K562 (cell line): ENCODE measurements at regions not wholly inside any gene's neighbourhood (a gene's known extent, or its start where the extent isn't known, plus 50 kb on each side); places are given as distances from the start of the nearest gene placed in this dataset.

Source experiments
- ATAC-seq: fragments of 200-7000 bp; cut with Tn5 transposase; 3 replicates; pipeline ENCODE4 v1.9.1; 2020; ENCODE audit warnings: moderate library complexity
- BruUV-seq: library from RNA; stranded (reverse); fragments of 400-500 nt; replicated peaks from 2 replicates; lab custom pipeline; 2021; lab: Mats Ljungman, UMichigan
- CTCF ChIA-PET: fragments of 300-600 bp; formaldehyde crosslinking; extraction: SDS; loops from one replicate; lab custom pipeline; 2021; ENCODE audit warnings: low intra/inter-chr PET ratio; lab: Yijun Ruan, JAX
- POLR2A ChIA-PET: fragments of 300-600, 350-650 bp; sonication (Branson Sonifier 250); formaldehyde crosslinking; extraction: SDS; loops from one replicate; lab custom pipeline; 2021; ENCODE audit warnings: antibody characterized with exemption, inconsistent platforms; lab: Yijun Ruan, JAX
- DNase-seq, 4 experiments: peaks; one replicate each; pipeline versions ENCODE4 v3.0.0 to v3.0.0-alpha.2; 2011 to 2018; ENCODE audit warnings: low spot score in 3 of 4, mixed read lengths in 3 of 4; ENCODE audit errors: extremely low read depth in 1 of 4
- FAIRE-seq: peaks from 2 replicates; lab custom pipeline; 2011; peaks lifted over from hg19 to GRCh38; lab: Jason Lieb, UNC
- H2AFZ ChIP-seq: 2 replicates; pipeline ENCODE4 v1.6.0; 2011; ENCODE audit warnings: low read depth, low read length, control low read depth, inconsistent platforms
- H3K27ac ChIP-seq: fragments of 200-600 bp; 3 replicates; pipeline ENCODE4 v1.8.0; 2011; ENCODE audit warnings: low read depth, mild to moderate bottlenecking, control low read depth, inconsistent platforms, low read length, moderate library complexity, mixed read lengths; ENCODE audit errors: extremely low read depth
- H3K27me3 ChIP-seq, 2 experiments: fragments of 300-600 bp in 1 of 2; 2 replicates in 1 of 2; 3 replicates in 1 of 2; pipeline versions ENCODE4 v1.6.0 to v1.8.0; 2011; ENCODE audit warnings: inconsistent platforms in 2 of 2, low read length in 2 of 2, mild to moderate bottlenecking in 1 of 2, mixed read lengths in 1 of 2, moderate library complexity in 1 of 2; ENCODE audit not compliant: control insufficient read depth in 2 of 2, insufficient read depth in 2 of 2
- H3K36me3 ChIP-seq: fragments of 300-600 bp; 3 replicates; pipeline ENCODE4 v1.8.0; 2011; ENCODE audit warnings: mild to moderate bottlenecking, low read length, inconsistent platforms; ENCODE audit not compliant: control insufficient read depth, insufficient read depth
- H3K4me1 ChIP-seq, 2 experiments: fragments of 200-600 bp in 1 of 2; replicated peaks in 1 of 2; 2 replicates in 1 of 2; 3 replicates in 1 of 2; pipeline versions ENCODE4 v1.5.1 to v1.8.0; 2011; ENCODE audit warnings: inconsistent platforms in 2 of 2, low read length in 2 of 2, mild to moderate bottlenecking in 1 of 2, mixed read lengths in 1 of 2, moderate library complexity in 1 of 2; ENCODE audit not compliant: control insufficient read depth in 2 of 2, insufficient read depth in 2 of 2
- H3K4me2 ChIP-seq: 2 replicates; pipeline ENCODE4 v1.6.1; 2011; ENCODE audit warnings: low read length, control low read depth, inconsistent platforms, mixed read lengths; ENCODE audit not compliant: insufficient read depth
- H3K4me3 ChIP-seq: fragments of 200-600 bp; sonication (generic), shearing (Covaris generic); 2 replicates; pipeline ENCODE4 v1.5.1; 2016; ENCODE audit warnings: control low read depth, inconsistent platforms
- H3K79me2 ChIP-seq: fragments of 200-600 bp; 3 replicates; pipeline ENCODE4 v1.8.0; 2011; ENCODE audit warnings: low read length, inconsistent platforms; ENCODE audit not compliant: control insufficient read depth, insufficient read depth
- H3K9ac ChIP-seq, 2 experiments: 2 replicates each; pipeline versions ENCODE4 v1.6.0 to v1.6.1; 2011; ENCODE audit warnings: low read depth in 2 of 2, low read length in 2 of 2, control low read depth in 1 of 2, inconsistent platforms in 1 of 2, mild to moderate bottlenecking in 1 of 2, mixed read lengths in 1 of 2; ENCODE audit not compliant: insufficient read depth in 1 of 2
- H3K9me1 ChIP-seq: one replicate; pipeline ENCODE4 v1.6.0; 2011; ENCODE audit warnings: inconsistent platforms, mild to moderate bottlenecking, low read length, moderate library complexity; ENCODE audit not compliant: control insufficient read depth, insufficient read depth
- H3K9me3 ChIP-seq: replicated peaks from 2 replicates; pipeline ENCODE4 v1.5.1; 2011; ENCODE audit warnings: low read depth, low read length, inconsistent platforms; ENCODE audit not compliant: control insufficient read depth, insufficient read depth
- H4K20me1 ChIP-seq: replicated peaks from 2 replicates; pipeline ENCODE4 v1.6.1; 2011; ENCODE audit warnings: low read length, inconsistent platforms, mixed read lengths; ENCODE audit not compliant: control insufficient read depth, insufficient read depth
- HSF4 ChIP-seq: fragments of 250-450 bp; sonication (Bioruptor Pico); IDR thresholded peaks from 2 replicates; pipeline ENCODE4 v2.1.2; 2022; ENCODE audit warnings: mild to moderate bottlenecking, moderate library complexity, borderline replicate concordance
- KLF13 ChIP-seq: fragments of 450-650 bp; IDR thresholded peaks from 2 replicates; pipeline ENCODE4 v1.6.1; 2016; ENCODE audit warnings: missing genetic modification characterization, low read depth, mild to moderate bottlenecking, missing compliant biosample characterization, moderate library complexity, borderline replicate concordance
- POLR2G ChIP-seq: fragments of 200-400 bp; formaldehyde crosslinking; IDR thresholded peaks from 2 replicates; pipeline ENCODE4 v1.6.1; 2017; ENCODE audit warnings: low read depth, mild to moderate bottlenecking, antibody characterized with exemption, low read length, moderate library complexity
- ZNF239 ChIP-seq: fragments of 250-450 bp; sonication (Bioruptor Pico); IDR thresholded peaks from 2 replicates; pipeline ENCODE4 v1.4.0; 2020; ENCODE audit warnings: mild to moderate bottlenecking
- ZNF436 ChIP-seq: fragments of 250-450, 450-650 bp; sonication (Bioruptor Pico); formaldehyde crosslinking; IDR thresholded peaks from 2 replicates; pipeline ENCODE4 v1.7.0; 2020; ENCODE audit warnings: mild to moderate bottlenecking
- ZNF79 ChIP-seq: fragments of 250-450 bp; sonication (Bioruptor Pico); IDR thresholded peaks from 2 replicates; pipeline ENCODE4 v1.4.0; 2020; ENCODE audit warnings: low read depth, mild to moderate bottlenecking, moderate library complexity
- WGBS: fragments of 100-300 bp; shearing (Covaris generic); methylation state at CpG from one replicate; pipeline ENCODE4 v1.1.6; 2016; ENCODE audit warnings: low coverage, mixed read lengths; ENCODE audit not compliant: insufficient coverage; ENCODE audit errors: missing lambda C conversion rate; 5-methylcytosine and 5-hydroxymethylcytosine counted together
- in situ Hi-C: fragments of 300-500 bp; cut with MboI; formaldehyde crosslinking; loops from 4 replicates; pipeline ENCODE4 v1.15.0; 2018; ENCODE audit warnings: inconsistent platforms, mixed read lengths
- intact Hi-C: fragments of 100-400 bp; cut with micrococcal nuclease; formaldehyde crosslinking; loops from 2 replicates; pipeline ENCODE4 v1.14.2; 2022
- TF ChIP-seq, protein P1 (sequence below), 2 experiments: IDR thresholded peaks; 2 replicates each; pipeline ENCODE4 v1.6.1; 2011; ENCODE audit warnings: borderline replicate concordance in 1 of 2, control low read depth in 1 of 2, low read depth in 1 of 2, low read length in 1 of 2, mild to moderate bottlenecking in 1 of 2, mixed read lengths in 1 of 2, moderate library complexity in 1 of 2; ENCODE audit not compliant: insufficient read depth in 1 of 2, insufficient read length in 1 of 2, poor library complexity in 1 of 2, severe bottlenecking in 1 of 2; ENCODE audit errors: extremely low read depth in 1 of 2

GRCh38 chr7:12013983-12014382, 182.0 kb upstream of the THSD7A start:
- Histone ChIP-seq H3K79me2 (no peaks in the 10 kb centered on the region), H3K4me1 (no peaks in the 10 kb centered on the region), H3K4me2 (no peak overlapping the region), H3K9me3 (no peaks in the 10 kb centered on the region), H2AFZ (no peak overlapping the region), H3K36me3 (no peaks in the 10 kb centered on the region), H3K4me3 (no peak overlapping the region), H3K9me1 (no peaks in the 10 kb centered on the region), H3K27me3 (no peaks in the 10 kb centered on the region), H3K9ac (no peak overlapping the region), H4K20me1 (no peaks in the 10 kb centered on the region), H3K27ac (no peak overlapping the region)
- BruUV-seq: no TSS peak
- intact Hi-C loops: no loop called here
- CTCF ChIA-PET: no interaction called here
- ATAC-seq (no peak), DNase-seq (no peak), FAIRE-seq (no peak)
- 0% methylated on average over 1 of the region's 1 CpG for WGBS
- POLR2A ChIA-PET: no interaction called here
- TF ChIP-seq ZNF79 (CRISPR knock-in tag): no peak
- no peak for TF ChIP-seq POLR2G
- TF ChIP-seq KLF13 (tag): no peak
- no peak for TF ChIP-seq ZNF436
- no peak for TF ChIP-seq HSF4 (CRISPR knock-in tag)
- TF ChIP-seq ZNF239 (CRISPR knock-in tag): no peak
- TF ChIP-seq, protein P1, sequence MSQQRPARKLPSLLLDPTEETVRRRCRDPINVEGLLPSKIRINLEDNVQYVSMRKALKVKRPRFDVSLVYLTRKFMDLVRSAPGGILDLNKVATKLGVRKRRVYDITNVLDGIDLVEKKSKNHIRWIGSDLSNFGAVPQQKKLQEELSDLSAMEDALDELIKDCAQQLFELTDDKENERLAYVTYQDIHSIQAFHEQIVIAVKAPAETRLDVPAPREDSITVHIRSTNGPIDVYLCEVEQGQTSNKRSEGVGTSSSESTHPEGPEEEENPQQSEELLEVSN (IDR thresholded peaks at IDR 0.05; ENCODE audit: borderline replicate concordance in 1 of 2, extremely low read depth in 1 of 2, insufficient read depth in 1 of 2, insufficient read length in 1 of 2, low read depth in 1 of 2, low read length in 1 of 2, poor library complexity in 1 of 2, severe bottlenecking in 1 of 2): no peak
- in situ Hi-C loops: no loop called here
